Sigmoid colon (tissue), 4 donors: ENCODE measurements at regions not wholly inside any gene's neighbourhood (a gene's known extent, or its start where the extent isn't known, plus 50 kb on each side); places are given as distances from the start of the nearest gene placed in this dataset.

ENCODE experiments used
- POLR2A ChIP-seq, 2 donors: fragments of 450-650 bp; IDR thresholded peaks; one replicate each; pipeline ENCODE4 v1.6.1; 2016; ENCODE audit warnings: antibody characterized with exemption in 2 of 2, mild to moderate bottlenecking in 2 of 2, moderate library complexity in 2 of 2
- POLR2AphosphoS5 ChIP-seq, 4 donors: sonication (generic); formaldehyde crosslinking; IDR thresholded peaks; one replicate each; pipeline ENCODE4 v1.6.1; 2017; ENCODE audit warnings: antibody characterized with exemption in 4 of 4
- TF ChIP-seq, protein P1 (sequence below), 4 experiments: fragments of 450-650 bp in 3 of 4; fragments of 200-600 bp in 1 of 4; IDR thresholded peaks; one replicate each; pipeline ENCODE4 v1.5.1; 2016 to 2019; ENCODE audit warnings: antibody characterized with exemption in 4 of 4, mild to moderate bottlenecking in 3 of 4, moderate library complexity in 2 of 4

DNA sequence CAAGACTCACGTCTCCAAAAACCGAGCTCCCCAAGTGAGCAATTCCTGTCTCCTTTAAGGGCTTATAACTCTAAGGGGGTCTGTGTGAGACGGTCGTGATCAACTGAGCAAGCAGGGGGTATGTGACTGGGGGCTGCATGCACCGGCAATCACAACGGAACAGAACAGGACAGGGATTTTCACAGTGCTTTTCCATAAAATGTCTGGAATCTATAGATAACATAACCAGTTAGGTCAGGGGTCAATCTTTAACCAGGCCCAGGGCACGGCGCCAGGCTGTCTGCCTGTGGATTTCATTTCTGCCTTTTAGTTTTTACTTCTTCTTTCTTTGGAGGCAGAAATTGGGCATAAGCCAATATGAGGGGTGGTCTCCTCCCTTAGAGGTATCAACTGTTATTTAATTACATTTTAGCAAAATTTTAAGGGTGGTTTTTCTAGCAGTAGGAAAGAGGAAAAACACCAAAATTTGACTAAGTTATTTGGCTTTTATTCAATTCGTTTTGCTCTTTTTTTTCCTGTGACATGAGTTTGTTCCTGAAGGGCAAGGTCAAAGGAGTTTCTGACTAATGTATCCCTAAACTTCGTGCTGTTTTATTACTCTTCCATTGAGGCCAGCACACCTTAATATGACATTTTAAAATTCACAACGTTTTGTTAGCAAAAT is 121.4 kb upstream of the SEC61G start:
- TF ChIP-seq POLR2A (IDR thresholded peaks at IDR 0.05): no peak
- TF ChIP-seq, protein P1, sequence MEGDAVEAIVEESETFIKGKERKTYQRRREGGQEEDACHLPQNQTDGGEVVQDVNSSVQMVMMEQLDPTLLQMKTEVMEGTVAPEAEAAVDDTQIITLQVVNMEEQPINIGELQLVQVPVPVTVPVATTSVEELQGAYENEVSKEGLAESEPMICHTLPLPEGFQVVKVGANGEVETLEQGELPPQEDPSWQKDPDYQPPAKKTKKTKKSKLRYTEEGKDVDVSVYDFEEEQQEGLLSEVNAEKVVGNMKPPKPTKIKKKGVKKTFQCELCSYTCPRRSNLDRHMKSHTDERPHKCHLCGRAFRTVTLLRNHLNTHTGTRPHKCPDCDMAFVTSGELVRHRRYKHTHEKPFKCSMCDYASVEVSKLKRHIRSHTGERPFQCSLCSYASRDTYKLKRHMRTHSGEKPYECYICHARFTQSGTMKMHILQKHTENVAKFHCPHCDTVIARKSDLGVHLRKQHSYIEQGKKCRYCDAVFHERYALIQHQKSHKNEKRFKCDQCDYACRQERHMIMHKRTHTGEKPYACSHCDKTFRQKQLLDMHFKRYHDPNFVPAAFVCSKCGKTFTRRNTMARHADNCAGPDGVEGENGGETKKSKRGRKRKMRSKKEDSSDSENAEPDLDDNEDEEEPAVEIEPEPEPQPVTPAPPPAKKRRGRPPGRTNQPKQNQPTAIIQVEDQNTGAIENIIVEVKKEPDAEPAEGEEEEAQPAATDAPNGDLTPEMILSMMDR (IDR thresholded peaks at IDR 0.05): no peak
- TF ChIP-seq POLR2AphosphoS5 (IDR thresholded peaks at IDR 0.05): no peak
